HG03565 (cell line): ENCODE measurements at regions not wholly inside any gene's neighbourhood (a gene's known extent, or its start where the extent isn't known, plus 50 kb on each side); places are given as distances from the start of the nearest gene placed in this dataset.

ENCODE experiments used
- ATAC-seq: cut with Tn5 transposase; IDR thresholded peaks from one replicate; pipeline ENCODE4 v1.9.1; 2021; ENCODE audit warnings: mild to moderate bottlenecking, moderate library complexity; ENCODE audit not compliant: unreplicated experiment

- ATAC-seq, result no peak
Measured at GRCh38 chr4:104766676-104767075, 272.0 kb upstream of the CXXC4 start.

- ATAC-seq, result peak; percentile 88
Measured at GRCh38 chr4:104772849-104773248, 278.2 kb upstream of the CXXC4 start.

- ATAC-seq, result no peak
Measured at GRCh38 chr4:104795264-104795939, 300.7 kb upstream of the CXXC4 start.

- no peak for ATAC-seq
Measured at GRCh38 chr4:104811727-104812126, 317.0 kb upstream of the CXXC4 start.

- ATAC-seq, result peak; percentile 72
Measured at GRCh38 chr4:104815665-104816064, 321.0 kb upstream of the CXXC4 start.

GRCh38 chr4:104818579-104818978 lies 323.9 kb upstream of the CXXC4 start:
- ATAC-seq, result no peak

GRCh38 chr4:104826171-104826570 lies 320.5 kb upstream of the TET2 start:
- no peak for ATAC-seq

GRCh38 chr4:104829761-104830160 lies 316.9 kb upstream of the TET2 start:
- ATAC-seq, result no peak

- ATAC-seq, result no peak
Measured at GRCh38 chr4:104848597-104849225, 298.0 kb upstream of the TET2 start.

GRCh38 chr4:104859601-104860237 lies 287.0 kb upstream of the TET2 start:
- no peak for ATAC-seq

- peak; percentile 86 for ATAC-seq
Measured at GRCh38 chr4:104860238-104861123, 286.2 kb upstream of the TET2 start.

GRCh38 chr4:104866809-104867208 lies 279.9 kb upstream of the TET2 start:
- no peak for ATAC-seq

GRCh38 chr4:104868533-104868932 lies 278.1 kb upstream of the TET2 start:
- ATAC-seq, result peak; percentile 23

- ATAC-seq, result peak; percentile 92
Measured at GRCh38 chr4:104868958-104869357, 277.7 kb upstream of the TET2 start.

- no peak for ATAC-seq
Measured at GRCh38 chr4:104869831-104870230, 276.8 kb upstream of the TET2 start.

- no peak for ATAC-seq
Measured at GRCh38 chr4:104870495-104871233, 276.0 kb upstream of the TET2 start.

- no peak for ATAC-seq
Measured at GRCh38 chr4:104878936-104879335, 267.7 kb upstream of the TET2 start.

- peak; percentile 47 for ATAC-seq
Measured at GRCh38 chr4:104879367-104879766, 267.3 kb upstream of the TET2 start.

- no peak for ATAC-seq
Measured at GRCh38 chr4:104879854-104880253, 266.8 kb upstream of the TET2 start.

- ATAC-seq, result no peak
Measured at GRCh38 chr4:104881136-104881886, 265.4 kb upstream of the TET2 start.
